ENCODE measurements at regions not wholly inside any gene's neighbourhood (a gene's known extent, or its start where the extent isn't known, plus 50 kb on each side); places are given as distances from the start of the nearest gene placed in this dataset.

- no peak overlapping the region for H3K27ac ChIP-seq
- H3K27me3 ChIP-seq (replicated peaks; ENCODE audit: insufficient read depth), result no peaks in the 10 kb centered on the region
- TF ChIP-seq CTCF (IDR thresholded peaks at IDR 0.05), result no peak
- no peaks in the 10 kb centered on the region for H3K9me3 ChIP-seq
- DNase-seq (ENCODE audit: low spot score) (no peak), ATAC-seq (ENCODE audit: insufficient number of reproducible peaks, low FRiP score, low read depth) (no peak)
- H3K4me1 ChIP-seq (ENCODE audit: control insufficient read depth in 1 of 2, low read depth in 2 of 2), result no peaks in the 10 kb centered on the region
- no peaks in the 10 kb centered on the region for H3K36me3 ChIP-seq
- H3K4me3 ChIP-seq, result no peak overlapping the region
Measured at GRCh38 chr12:97637770-97638169, 175.2 kb downstream of the RMST start.

GRCh38 chr12:97638739-97639138 is 176.1 kb downstream of the RMST start:
- no peaks in the 10 kb centered on the region for H3K9me3 ChIP-seq
- TF ChIP-seq CTCF (IDR thresholded peaks at IDR 0.05), result no peak
- H3K27ac ChIP-seq, result no peak overlapping the region
- H3K27me3 ChIP-seq (replicated peaks; ENCODE audit: insufficient read depth), result no peaks in the 10 kb centered on the region
- ATAC-seq (ENCODE audit: insufficient number of reproducible peaks, low FRiP score, low read depth) (no peak), DNase-seq (ENCODE audit: low spot score) (no peak)
- no peaks in the 10 kb centered on the region for H3K4me1 ChIP-seq (ENCODE audit: control insufficient read depth in 1 of 2, low read depth in 2 of 2)
- no peaks in the 10 kb centered on the region for H3K36me3 ChIP-seq
- H3K4me3 ChIP-seq, result no peak overlapping the region

DNA sequence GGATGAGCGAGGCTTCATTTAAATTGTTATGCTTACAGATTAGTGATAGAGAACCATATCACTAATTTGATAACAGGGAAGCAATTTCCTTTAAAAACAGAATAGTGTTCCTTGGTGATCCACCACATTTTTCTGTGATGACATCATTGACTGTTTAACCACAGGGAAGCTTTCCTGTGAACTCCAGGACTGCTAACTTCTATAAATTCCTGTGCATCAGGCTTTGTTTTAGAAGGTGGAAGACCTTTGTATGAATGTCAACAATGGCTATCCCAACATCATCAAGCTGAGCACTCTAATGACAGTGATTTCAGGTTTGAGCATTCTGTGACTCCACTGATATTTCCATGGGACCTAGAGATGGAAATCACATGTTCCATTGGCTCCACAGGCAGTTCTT is 177.1 kb downstream of the RMST start:
- no peak overlapping the region for H3K4me3 ChIP-seq
- no peak overlapping the region for H3K27ac ChIP-seq
- TF ChIP-seq CTCF (IDR thresholded peaks at IDR 0.05), result no peak
- no peaks in the 10 kb centered on the region for H3K27me3 ChIP-seq (replicated peaks; ENCODE audit: insufficient read depth)
- ATAC-seq (ENCODE audit: insufficient number of reproducible peaks, low FRiP score, low read depth) (no peak), DNase-seq (ENCODE audit: low spot score) (no peak)
- no peaks in the 10 kb centered on the region for H3K4me1 ChIP-seq (ENCODE audit: control insufficient read depth in 1 of 2, low read depth in 2 of 2)
- H3K9me3 ChIP-seq, result no peaks in the 10 kb centered on the region
- H3K36me3 ChIP-seq, result no peaks in the 10 kb centered on the region

DNA sequence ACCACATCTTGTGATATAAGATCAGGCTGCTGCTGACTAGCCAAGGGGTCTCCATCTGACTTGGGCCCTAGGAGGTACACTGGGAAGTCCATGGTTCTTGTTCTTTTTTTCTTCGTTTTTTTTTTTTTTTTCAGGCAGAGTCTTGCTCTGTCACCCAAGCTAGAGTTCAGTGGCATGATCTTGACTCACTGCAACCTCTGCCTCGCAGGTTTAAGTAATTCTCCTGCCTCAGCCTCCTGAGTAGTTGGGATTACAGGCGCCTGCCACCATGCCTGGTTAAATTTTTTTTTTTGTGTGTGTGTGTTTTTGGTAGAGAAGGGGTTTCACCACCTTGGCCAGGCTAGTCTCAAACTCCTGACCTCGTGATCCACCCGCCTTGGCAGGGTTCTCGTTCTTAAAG is 178.2 kb downstream of the RMST start:
- Histone ChIP-seq H3K9me3 (no peaks in the 10 kb centered on the region), H3K4me1 (ENCODE audit: control insufficient read depth in 1 of 2, low read depth in 2 of 2) (no peaks in the 10 kb centered on the region), H3K4me3 (no peak overlapping the region), H3K27me3 (replicated peaks; ENCODE audit: insufficient read depth) (no peaks in the 10 kb centered on the region), H3K36me3 (no peaks in the 10 kb centered on the region), H3K27ac (no peak overlapping the region)
- ATAC-seq (ENCODE audit: insufficient number of reproducible peaks, low FRiP score, low read depth), result no peak
- TF ChIP-seq CTCF (IDR thresholded peaks at IDR 0.05), result no peak
- DNase-seq (ENCODE audit: low spot score), result no peak

DNA sequence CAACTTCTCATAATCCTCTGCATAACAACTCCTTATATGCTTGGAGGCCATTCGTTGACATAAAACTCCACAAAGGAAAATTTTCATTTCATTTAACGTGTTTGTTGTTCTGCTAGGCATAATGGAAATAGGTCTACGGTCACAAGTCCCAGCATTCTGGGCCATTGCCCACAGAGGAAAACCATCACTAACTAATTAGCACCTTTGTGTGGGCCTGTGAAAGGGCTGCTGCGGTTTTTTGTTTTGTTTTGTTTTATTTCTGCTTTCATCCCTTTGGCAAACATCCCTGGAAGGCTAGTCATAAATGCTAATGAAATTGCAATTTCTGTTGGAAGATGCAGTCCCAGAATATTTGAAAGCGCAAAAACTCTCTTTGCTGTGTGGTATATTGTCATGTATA is 180.3 kb downstream of the RMST start:
- H3K27me3 ChIP-seq (replicated peaks; ENCODE audit: insufficient read depth), result no peaks in the 10 kb centered on the region
- no peaks in the 10 kb centered on the region for H3K4me1 ChIP-seq (ENCODE audit: control insufficient read depth in 1 of 2, low read depth in 2 of 2)
- H3K9me3 ChIP-seq, result no peaks in the 10 kb centered on the region
- H3K27ac ChIP-seq, result no peak overlapping the region
- DNase-seq (ENCODE audit: low spot score) (no peak), ATAC-seq (ENCODE audit: insufficient number of reproducible peaks, low FRiP score, low read depth) (no peak)
- TF ChIP-seq CTCF (IDR thresholded peaks at IDR 0.05), result no peak
- no peak overlapping the region for H3K4me3 ChIP-seq
- no peaks in the 10 kb centered on the region for H3K36me3 ChIP-seq
